ENCODE measurements at regions not wholly inside any gene's neighbourhood (a gene's known extent, or its start where the extent isn't known, plus 50 kb on each side); places are given as distances from the start of the nearest gene placed in this dataset.

GRCh38 chr21:38923429-38923828, 117.7 kb downstream of the ETS2 start:
- DNase-seq: no peak

GRCh38 chr21:38922474-38923235, 116.9 kb downstream of the ETS2 start:
- no peak for DNase-seq

- no peak for DNase-seq
Observed at GRCh38 chr21:38921511-38922251, 116.0 kb downstream of the ETS2 start.

GRCh38 chr21:38920631-38921398, 115.1 kb downstream of the ETS2 start:
- no peak for DNase-seq

GRCh38 chr21:38918607-38919346, 113.0 kb downstream of the ETS2 start:
- DNase-seq: no peak

GRCh38 chr21:38917043-38917774, 111.5 kb downstream of the ETS2 start:
- no peak for DNase-seq

GRCh38 chr21:38916214-38916964, 110.7 kb downstream of the ETS2 start:
- DNase-seq: no peak

- no peak for DNase-seq
Observed at GRCh38 chr21:38915546-38915945, 109.8 kb downstream of the ETS2 start.

GRCh38 chr21:38914528-38915293, 109.0 kb downstream of the ETS2 start:
- no peak for DNase-seq

- no peak for DNase-seq
Observed at GRCh38 chr21:38913893-38914527, 108.3 kb downstream of the ETS2 start.

- peak; percentile 20 for DNase-seq
Observed at GRCh38 chr21:38913120-38913892, 107.6 kb downstream of the ETS2 start.

GRCh38 chr21:38912789-38913119, 107.0 kb downstream of the ETS2 start:
- no peak for DNase-seq

- DNase-seq: no peak
Observed at GRCh38 chr21:38912102-38912629, 106.4 kb downstream of the ETS2 start.

- DNase-seq: no peak
Observed at GRCh38 chr21:38911484-38912101, 105.9 kb downstream of the ETS2 start.

- DNase-seq: peak; percentile 8
Observed at GRCh38 chr21:38910390-38911067, 104.8 kb downstream of the ETS2 start.

- no peak for DNase-seq
Observed at GRCh38 chr21:38909929-38910328, 104.2 kb downstream of the ETS2 start.

GRCh38 chr21:38909109-38909508, 103.4 kb downstream of the ETS2 start:
- no peak for DNase-seq

- DNase-seq: no peak
Observed at GRCh38 chr21:38908537-38908936, 102.8 kb downstream of the ETS2 start.

Data from stimulated activated CD4-positive, alpha-beta T cell treated with anti-CD3 and anti-CD28 coated beads, Interleukin-15, amount 100 ng/mL, for 24 hours (primary cell).